Upper lobe of left lung (tissue), 4 donors: ENCODE measurements at regions not wholly inside any gene's neighbourhood (a gene's known extent, or its start where the extent isn't known, plus 50 kb on each side); places are given as distances from the start of the nearest gene placed in this dataset.

Experiments
- POLR2AphosphoS5 ChIP-seq, 2 donors: sonication (generic); formaldehyde crosslinking; IDR thresholded peaks; one replicate each; pipeline ENCODE4 v1.5.1; 2017; ENCODE audit warnings: antibody characterized with exemption in 2 of 2
- TF ChIP-seq, protein P1 (sequence below), 6 experiments: fragments of 450-650 bp in 4 of 6; fragments of 200-600 bp in 2 of 6; sonication (generic) in 2 of 6; IDR thresholded peaks; one replicate each; pipeline ENCODE4 v1.5.1; 2016 to 2019; ENCODE audit warnings: antibody characterized with exemption in 6 of 6

DNA sequence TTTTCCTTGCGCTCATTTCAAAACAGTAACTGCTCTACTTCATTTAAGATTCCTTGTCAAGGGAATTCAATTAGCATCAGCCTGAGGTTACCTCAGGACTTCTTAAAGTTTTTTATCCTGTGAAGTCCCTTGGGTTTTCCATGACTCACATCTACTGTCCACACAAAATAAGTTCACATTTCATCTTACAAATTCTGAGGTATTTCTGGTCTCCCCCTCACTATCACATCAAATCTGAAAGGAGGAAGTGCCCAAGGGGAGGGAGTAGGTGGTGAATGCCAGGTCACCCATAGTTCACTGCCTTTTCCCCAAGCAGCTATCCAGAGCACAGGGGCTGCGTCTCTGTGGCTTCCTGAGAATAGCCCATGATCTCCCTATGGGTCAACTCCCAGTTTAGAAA, 227.1 kb upstream of the NREP start:
- TF ChIP-seq, protein P1, sequence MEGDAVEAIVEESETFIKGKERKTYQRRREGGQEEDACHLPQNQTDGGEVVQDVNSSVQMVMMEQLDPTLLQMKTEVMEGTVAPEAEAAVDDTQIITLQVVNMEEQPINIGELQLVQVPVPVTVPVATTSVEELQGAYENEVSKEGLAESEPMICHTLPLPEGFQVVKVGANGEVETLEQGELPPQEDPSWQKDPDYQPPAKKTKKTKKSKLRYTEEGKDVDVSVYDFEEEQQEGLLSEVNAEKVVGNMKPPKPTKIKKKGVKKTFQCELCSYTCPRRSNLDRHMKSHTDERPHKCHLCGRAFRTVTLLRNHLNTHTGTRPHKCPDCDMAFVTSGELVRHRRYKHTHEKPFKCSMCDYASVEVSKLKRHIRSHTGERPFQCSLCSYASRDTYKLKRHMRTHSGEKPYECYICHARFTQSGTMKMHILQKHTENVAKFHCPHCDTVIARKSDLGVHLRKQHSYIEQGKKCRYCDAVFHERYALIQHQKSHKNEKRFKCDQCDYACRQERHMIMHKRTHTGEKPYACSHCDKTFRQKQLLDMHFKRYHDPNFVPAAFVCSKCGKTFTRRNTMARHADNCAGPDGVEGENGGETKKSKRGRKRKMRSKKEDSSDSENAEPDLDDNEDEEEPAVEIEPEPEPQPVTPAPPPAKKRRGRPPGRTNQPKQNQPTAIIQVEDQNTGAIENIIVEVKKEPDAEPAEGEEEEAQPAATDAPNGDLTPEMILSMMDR (IDR thresholded peaks at IDR 0.05) = no peak
- no peak for TF ChIP-seq POLR2AphosphoS5 (IDR thresholded peaks at IDR 0.05)
